Loucy (cell line): ENCODE measurements at regions not wholly inside any gene's neighbourhood (a gene's known extent, or its start where the extent isn't known, plus 50 kb on each side); places are given as distances from the start of the nearest gene placed in this dataset.

Source experiments
- H2AFZ ChIP-seq: fragments of 200-600 bp; sonication (generic); 2 replicates; pipeline ENCODE4 v1.6.0; 2016; ENCODE audit warnings: antibody characterized with exemption, mild to moderate bottlenecking, low read length, moderate library complexity
- H3F3A ChIP-seq: fragments of 200-600 bp; 2 replicates; pipeline ENCODE4 v1.6.0; 2016; ENCODE audit warnings: antibody characterized with exemption, low read depth, mild to moderate bottlenecking
- H3K27me3 ChIP-seq: fragments of 200-600 bp; sonication (generic); 2 replicates; pipeline ENCODE4 v1.6.1; 2014; ENCODE audit warnings: low read length, mild to moderate bottlenecking; ENCODE audit not compliant: insufficient read depth, poor library complexity, severe bottlenecking
- H3K36me3 ChIP-seq: fragments of 200-600 bp; sonication (generic); 2 replicates; pipeline ENCODE4 v1.6.1; 2016; ENCODE audit warnings: low read length; ENCODE audit not compliant: insufficient read depth
- H3K4me1 ChIP-seq: fragments of 200-600 bp; sonication (generic); 2 replicates; pipeline ENCODE4 v1.5.1; 2014; ENCODE audit warnings: low read length, mild to moderate bottlenecking; ENCODE audit not compliant: insufficient read depth, poor library complexity, severe bottlenecking
- H3K4me2 ChIP-seq: fragments of 200-600 bp; sonication (generic); 2 replicates; pipeline ENCODE4 v1.6.0; 2014; ENCODE audit warnings: antibody characterized with exemption, low read length, low read depth, mild to moderate bottlenecking; ENCODE audit not compliant: poor library complexity, severe bottlenecking
- H3K4me3 ChIP-seq: fragments of 200-600 bp; sonication (generic); 2 replicates; pipeline ENCODE4 v1.5.1; 2014; ENCODE audit warnings: low read length, mild to moderate bottlenecking, mixed read lengths; ENCODE audit not compliant: poor library complexity, severe bottlenecking
- H3K79me2 ChIP-seq: fragments of 200-600 bp; sonication (generic); 2 replicates; pipeline ENCODE4 v1.6.1; 2014; ENCODE audit warnings: low read length; ENCODE audit not compliant: insufficient read depth
- H3K9ac ChIP-seq: fragments of 200-600 bp; sonication (generic); 2 replicates; pipeline ENCODE4 v1.6.0; 2014; ENCODE audit warnings: mild to moderate bottlenecking, low read depth, low read length, moderate library complexity; ENCODE audit not compliant: poor library complexity, severe bottlenecking
- H3K9me2 ChIP-seq: fragments of 200-600 bp; sonication (generic); replicated peaks from 2 replicates; pipeline ENCODE4 v1.6.1; 2016; ENCODE audit warnings: low read depth, low read length, mixed read lengths
- H3K9me3 ChIP-seq: fragments of 200-600 bp; sonication (generic); 2 replicates; pipeline ENCODE4 v1.6.1; 2014; ENCODE audit warnings: mild to moderate bottlenecking, antibody characterized with exemption, low read length, low read depth; ENCODE audit not compliant: insufficient read depth
- H4K20me1 ChIP-seq: fragments of 200-600 bp; sonication (generic); 2 replicates; pipeline ENCODE4 v1.6.0; 2014; ENCODE audit warnings: antibody characterized with exemption, low read length, mild to moderate bottlenecking; ENCODE audit not compliant: insufficient read depth, poor library complexity, severe bottlenecking
- CTCF ChIP-seq: fragments of 200-600 bp; sonication (generic); conservative IDR thresholded peaks from 2 replicates; pipeline ENCODE4 v1.5.1; 2014; ENCODE audit warnings: mild to moderate bottlenecking, antibody characterized with exemption, low read length
- EZH2phosphoT487 ChIP-seq: fragments of 200-600 bp; IDR thresholded peaks from 2 replicates; pipeline ENCODE4 v1.6.1; 2018; ENCODE audit warnings: antibody characterized with exemption, mild to moderate bottlenecking, moderate library complexity, borderline replicate concordance

- Histone ChIP-seq H3K9ac (no peak overlapping the region), H3K4me2 (no peak overlapping the region), H3K27me3 (no peaks in the 10 kb centered on the region), H3K36me3 (no peaks in the 10 kb centered on the region), H2AFZ (no peak overlapping the region), H3K4me1 (no peaks in the 10 kb centered on the region), H3K4me3 (no peak overlapping the region), H3F3A (no peaks in the 10 kb centered on the region), H3K9me2 (no peaks in the 10 kb centered on the region), H3K79me2 (no peaks in the 10 kb centered on the region), H3K9me3 (no peaks in the 10 kb centered on the region), H4K20me1 (no peaks in the 10 kb centered on the region)
- TF ChIP-seq EZH2phosphoT487 (no peak), CTCF (no peak)
These were observed 62.3 kb upstream of the DAPK1 start for GRCh38 chr9:87435189-87435880.

- Histone ChIP-seq H3K4me2 (no peak overlapping the region), H3K4me1 (no peaks in the 10 kb centered on the region), H3K9ac (no peak overlapping the region), H3K36me3 (no peaks in the 10 kb centered on the region), H3K27me3 (no peaks in the 10 kb centered on the region), H2AFZ (no peak overlapping the region), H4K20me1 (no peaks in the 10 kb centered on the region), H3K9me2 (no peaks in the 10 kb centered on the region), H3F3A (no peaks in the 10 kb centered on the region), H3K4me3 (no peak overlapping the region), H3K9me3 (no peaks in the 10 kb centered on the region), H3K79me2 (no peaks in the 10 kb centered on the region)
- no peak for TF ChIP-seq EZH2phosphoT487
- TF ChIP-seq CTCF: no peak
These were observed 61.0 kb upstream of the DAPK1 start for GRCh38 chr9:87436716-87437115.

- H4K20me1 ChIP-seq: no peaks in the 10 kb centered on the region
- no peaks in the 10 kb centered on the region for H3F3A ChIP-seq
- TF ChIP-seq EZH2phosphoT487: no peak
- TF ChIP-seq CTCF: no peak
- no peaks in the 10 kb centered on the region for H3K4me1 ChIP-seq
- no peak overlapping the region for H2AFZ ChIP-seq
- H3K4me3 ChIP-seq: no peak overlapping the region
- no peaks in the 10 kb centered on the region for H3K9me3 ChIP-seq
- H3K4me2 ChIP-seq: no peak overlapping the region
- H3K36me3 ChIP-seq: no peaks in the 10 kb centered on the region
- H3K79me2 ChIP-seq: no peaks in the 10 kb centered on the region
- H3K9me2 ChIP-seq: no peaks in the 10 kb centered on the region
- no peak overlapping the region for H3K9ac ChIP-seq
- no peaks in the 10 kb centered on the region for H3K27me3 ChIP-seq
These were observed 59.7 kb upstream of the DAPK1 start for GRCh38 chr9:87437966-87438365.
